Activated T-helper 17 cell treated with anti-CD3 and anti-CD28 coated beads, Interleukin-2, amount 50 U/mL, for 72 hours (primary cell): ENCODE measurements at regions not wholly inside any gene's neighbourhood (a gene's known extent, or its start where the extent isn't known, plus 50 kb on each side); places are given as distances from the start of the nearest gene placed in this dataset.
"Not testable (repeated sequence)": the region's sequence is repeated elsewhere in the genome, so short reads cannot be mapped to it uniquely, and the experiment has no call there.

Experiments
- ATAC-seq: fragments of 150-1000 bp; cut with Tn5 transposase; replicated peaks from 2 replicates; pipeline ENCODE4 v1.10.0; 2021; ENCODE audit warnings: mild to moderate bottlenecking, moderate library complexity
- H3K27ac Mint-ChIP-seq: one replicate; pipeline ENCODE4 v1.8.0; 2022; ENCODE audit warnings: mixed read lengths
- H3K27me3 Mint-ChIP-seq: one replicate; pipeline ENCODE4 v1.8.0; 2022; ENCODE audit warnings: mixed read lengths
- H3K36me3 Mint-ChIP-seq: one replicate; pipeline ENCODE4 v1.8.0; 2022; ENCODE audit warnings: low read depth, mild to moderate bottlenecking, mixed read lengths
- H3K4me1 Mint-ChIP-seq: one replicate; pipeline ENCODE4 v1.8.0; 2022; ENCODE audit warnings: mixed read lengths
- H3K4me3 Mint-ChIP-seq: one replicate; pipeline ENCODE4 v1.8.0; 2022; ENCODE audit warnings: mild to moderate bottlenecking, mixed read lengths
- H3K9me3 Mint-ChIP-seq: one replicate; pipeline ENCODE4 v1.8.0; 2022; ENCODE audit warnings: mixed read lengths

DNA sequence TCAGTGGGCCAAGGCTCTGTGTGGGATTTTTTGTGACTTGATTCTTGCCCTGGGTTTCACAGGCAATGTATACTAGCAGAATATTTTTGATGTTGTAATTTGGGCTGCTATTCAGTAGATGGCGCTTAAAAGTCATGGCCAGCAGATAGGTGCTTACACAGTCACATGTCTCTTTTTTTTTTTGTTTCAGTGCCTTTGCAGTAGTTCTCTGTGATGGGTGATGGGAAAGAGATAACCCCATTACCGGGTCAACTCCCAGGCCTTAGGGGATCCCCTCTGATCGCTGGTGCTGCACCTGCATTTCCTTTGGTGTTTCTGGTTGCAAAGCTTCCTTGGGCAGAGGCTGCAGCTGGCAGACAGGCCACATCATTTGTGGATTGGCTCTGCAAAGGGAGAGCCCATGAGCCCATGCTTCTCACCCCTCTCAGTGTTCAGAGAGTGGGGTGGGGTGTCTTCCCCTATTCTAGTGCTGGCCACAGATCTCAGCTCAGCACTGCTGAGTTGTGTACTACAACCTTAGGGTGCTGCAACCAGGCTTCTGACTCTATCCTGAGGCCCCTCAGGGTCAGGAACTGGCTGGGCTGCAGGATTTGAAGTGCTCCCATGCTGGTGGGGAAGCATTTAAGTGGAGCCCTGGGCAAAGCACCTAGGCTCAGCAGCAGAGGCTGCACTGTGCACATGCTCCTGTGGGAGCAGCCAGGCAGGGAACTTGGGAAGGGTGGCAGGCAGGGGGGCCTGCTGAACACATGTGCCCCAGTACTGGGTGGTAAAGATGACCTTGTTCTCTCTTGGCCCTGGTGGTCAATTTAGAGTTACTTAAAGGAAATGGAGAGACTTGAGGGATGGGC, 219.8 kb upstream of the SPHKAP start:
- Mint-ChIP-seq H3K9me3 (peaks cover 10% of the 10 kb centered on the region), H3K4me1 (no peaks in the 10 kb centered on the region)

DNA sequence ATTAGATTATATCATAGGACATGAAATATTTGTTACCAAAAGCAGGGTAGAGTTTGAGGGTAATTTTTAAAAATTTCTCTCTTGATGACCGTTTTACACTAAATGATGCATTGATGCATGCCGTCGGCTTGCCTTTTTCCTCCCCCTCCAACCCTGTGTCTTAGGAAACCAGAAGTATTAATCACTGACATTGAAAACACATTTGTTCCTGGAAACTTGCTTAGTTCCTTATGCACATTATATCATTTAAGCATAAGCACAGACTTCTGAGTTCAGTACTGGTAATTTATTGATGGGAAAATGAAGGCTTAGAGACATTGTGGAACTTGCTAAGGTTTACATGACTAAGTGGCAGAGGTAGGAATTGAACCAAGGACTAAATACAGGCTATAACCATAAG, 206.3 kb upstream of the SPHKAP start:
- Mint-ChIP-seq H3K27me3 (no peaks in the 10 kb centered on the region), H3K4me1 (no peaks in the 10 kb centered on the region), H3K27ac (no peak overlapping the region), H3K36me3 (no peaks in the 10 kb centered on the region), H3K9me3 (peaks cover 8% of the 10 kb centered on the region), H3K4me3 (no peak overlapping the region)
- no peak for ATAC-seq

More for the DNA sequence above, 219.8 kb upstream of the SPHKAP start:
- ATAC-seq: no peak
- no peak overlapping the region for H3K4me3 Mint-ChIP-seq
- no peaks in the 10 kb centered on the region for H3K27me3 Mint-ChIP-seq
- no peaks in the 10 kb centered on the region for H3K36me3 Mint-ChIP-seq
- H3K27ac Mint-ChIP-seq: no peak overlapping the region

DNA sequence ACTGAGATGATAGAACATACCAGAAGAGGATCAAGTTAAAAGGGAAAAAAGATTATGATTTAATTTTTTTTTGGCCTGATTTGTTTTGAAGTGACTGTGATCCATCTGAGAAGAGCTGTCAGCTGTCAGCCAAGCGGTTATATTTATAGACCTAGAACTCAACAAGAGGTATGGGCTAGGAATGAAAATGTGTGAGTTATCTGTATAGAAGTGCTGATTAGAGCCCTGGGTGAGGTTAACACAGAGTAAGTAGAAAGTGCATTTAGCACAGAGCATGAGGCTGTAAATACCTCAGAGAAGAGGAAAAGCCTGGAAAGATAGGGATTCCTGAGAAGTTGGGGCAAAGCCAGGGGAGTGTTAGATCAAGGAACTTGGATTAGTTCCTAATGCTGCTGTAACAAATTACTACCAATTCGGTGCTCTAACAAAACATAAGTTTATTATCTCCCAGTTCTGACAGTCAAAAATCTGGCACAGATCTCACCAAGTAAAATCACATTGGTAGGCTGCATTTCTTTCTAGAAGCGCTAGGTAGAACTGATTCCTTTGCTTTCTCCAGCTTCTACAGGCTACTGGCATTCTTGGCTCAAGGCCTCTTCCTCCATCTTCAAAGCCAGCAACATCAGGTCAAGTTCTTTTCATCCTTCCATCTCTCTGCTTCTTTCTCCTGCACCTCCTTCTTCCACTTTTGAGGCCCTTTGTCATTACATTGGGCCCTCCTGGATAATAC, 197.4 kb upstream of the SPHKAP start:
- H3K27ac Mint-ChIP-seq: no peak overlapping the region
- no peak for ATAC-seq
- no peaks in the 10 kb centered on the region for H3K9me3 Mint-ChIP-seq
- H3K4me1 Mint-ChIP-seq: no peaks in the 10 kb centered on the region
- no peaks in the 10 kb centered on the region for H3K36me3 Mint-ChIP-seq
- no peaks in the 10 kb centered on the region for H3K27me3 Mint-ChIP-seq
- H3K4me3 Mint-ChIP-seq: no peak overlapping the region

DNA sequence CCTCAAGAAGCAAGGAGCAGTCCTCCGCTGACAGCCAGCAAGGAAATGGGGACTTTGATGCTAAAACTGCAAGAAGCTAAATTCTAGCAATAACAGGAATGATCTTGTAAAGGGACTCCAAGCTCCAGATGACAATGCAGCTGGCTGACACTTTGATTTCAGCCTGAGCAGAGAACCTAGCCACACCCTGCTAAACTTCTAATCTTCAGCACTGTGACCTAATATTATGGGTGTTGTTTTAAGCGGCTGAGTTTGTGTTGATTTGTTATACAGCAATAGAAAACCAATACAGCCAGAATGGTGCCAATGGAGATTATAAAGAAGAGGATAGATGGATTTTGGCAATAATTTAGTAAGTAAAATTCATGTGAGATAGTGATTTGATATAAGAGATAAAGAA, 196.7 kb upstream of the SPHKAP start:
- Mint-ChIP-seq H3K4me3 (no peak overlapping the region), H3K9me3 (no peaks in the 10 kb centered on the region), H3K4me1 (no peaks in the 10 kb centered on the region), H3K36me3 (no peaks in the 10 kb centered on the region), H3K27ac (no peak overlapping the region), H3K27me3 (no peaks in the 10 kb centered on the region)
- no peak for ATAC-seq

DNA sequence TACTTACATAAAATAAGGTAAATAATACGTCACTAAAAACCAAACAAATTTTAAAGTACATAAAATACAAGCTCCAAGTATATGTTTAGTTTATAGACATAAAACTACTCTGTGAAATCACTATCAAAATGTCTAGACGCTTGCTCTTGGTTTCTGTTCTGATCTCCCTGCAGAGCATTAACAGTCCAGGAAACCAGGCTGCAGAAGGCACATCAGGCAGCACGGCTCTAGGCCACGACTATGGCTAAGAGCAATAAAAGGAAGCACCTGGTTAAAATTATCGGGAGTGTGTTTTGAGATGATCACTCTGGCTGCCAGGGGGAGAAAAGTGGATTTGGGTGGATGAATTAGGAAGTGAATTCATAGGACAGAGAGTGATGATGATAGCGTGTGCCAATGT, 196.0 kb upstream of the SPHKAP start:
- ATAC-seq: no peak
- H3K27me3 Mint-ChIP-seq: no peaks in the 10 kb centered on the region
- no peak overlapping the region for H3K4me3 Mint-ChIP-seq
- H3K4me1 Mint-ChIP-seq: no peaks in the 10 kb centered on the region
- H3K27ac Mint-ChIP-seq: no peak overlapping the region
- no peaks in the 10 kb centered on the region for H3K9me3 Mint-ChIP-seq
- H3K36me3 Mint-ChIP-seq: no peaks in the 10 kb centered on the region

DNA sequence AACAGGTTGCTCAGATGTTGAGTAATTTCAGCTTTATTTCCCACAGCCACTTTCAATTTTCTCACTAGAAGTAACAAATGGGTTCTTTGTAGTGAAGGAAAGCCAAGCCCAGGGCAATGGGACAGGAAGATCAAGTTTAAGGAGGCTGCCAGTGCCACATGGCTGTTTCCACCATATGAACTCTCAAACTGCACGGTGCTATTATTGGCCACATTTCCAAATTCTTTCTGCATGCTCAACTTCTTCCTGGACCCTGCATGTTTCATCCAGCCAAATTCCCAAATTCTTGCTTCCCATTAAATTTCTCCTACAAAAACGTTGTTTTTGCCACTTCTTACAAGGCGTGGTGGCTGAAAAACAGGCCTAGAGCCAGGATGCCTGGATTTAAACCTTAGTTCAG, 193.3 kb upstream of the SPHKAP start:
- no peak for ATAC-seq
- peaks cover 4% of the 10 kb centered on the region for H3K9me3 Mint-ChIP-seq
- H3K27ac Mint-ChIP-seq: no peak overlapping the region
- H3K27me3 Mint-ChIP-seq: no peaks in the 10 kb centered on the region
- no peak overlapping the region for H3K4me3 Mint-ChIP-seq
- no peaks in the 10 kb centered on the region for H3K4me1 Mint-ChIP-seq
- H3K36me3 Mint-ChIP-seq: no peaks in the 10 kb centered on the region

DNA sequence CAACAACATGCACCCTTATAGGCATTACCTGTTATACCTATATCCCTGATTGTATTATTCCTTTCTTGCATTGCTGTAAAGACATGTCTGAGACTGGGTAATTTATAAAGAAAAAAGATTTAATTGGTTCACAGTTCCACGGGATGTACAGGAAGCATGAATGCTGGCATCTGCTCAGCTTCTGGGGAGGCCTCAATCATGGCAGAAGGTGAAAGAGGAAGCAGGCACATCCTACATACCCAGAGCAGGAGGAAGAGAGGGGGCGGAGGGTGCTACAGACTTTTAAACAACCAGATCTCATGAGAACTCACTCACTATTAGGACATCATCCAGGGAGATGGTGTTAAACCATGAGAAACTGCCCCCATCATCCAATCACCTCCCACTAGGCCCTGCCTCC, 191.7 kb upstream of the SPHKAP start:
- no peaks in the 10 kb centered on the region for H3K36me3 Mint-ChIP-seq
- no peak overlapping the region for H3K4me3 Mint-ChIP-seq
- H3K9me3 Mint-ChIP-seq: peaks cover 4% of the 10 kb centered on the region
- no peak overlapping the region for H3K27ac Mint-ChIP-seq
- H3K4me1 Mint-ChIP-seq: no peaks in the 10 kb centered on the region
- no peaks in the 10 kb centered on the region for H3K27me3 Mint-ChIP-seq
- ATAC-seq: no peak

DNA sequence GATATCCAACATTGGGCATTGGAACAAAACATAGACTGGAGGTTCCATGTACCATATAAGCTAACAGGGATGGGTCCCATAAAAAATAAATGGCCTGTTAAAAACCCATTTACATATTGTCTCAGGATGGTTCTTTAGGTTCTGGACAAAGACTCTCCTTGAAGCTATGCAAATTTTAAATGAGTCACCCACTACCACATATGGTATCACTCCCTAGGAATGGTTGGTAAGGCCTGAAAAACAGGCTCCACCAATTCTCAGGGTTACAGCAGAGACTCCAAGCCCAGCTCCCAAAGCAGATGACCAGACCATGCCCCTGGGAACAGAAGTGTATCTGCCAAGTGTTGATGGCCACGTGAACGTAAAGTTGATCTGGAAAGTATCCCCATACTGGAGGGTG, 190.7 kb upstream of the SPHKAP start:
- Mint-ChIP-seq H3K4me1 (no peaks in the 10 kb centered on the region), H3K36me3 (no peaks in the 10 kb centered on the region), H3K27me3 (no peaks in the 10 kb centered on the region), H3K27ac (no peak overlapping the region), H3K4me3 (no peak overlapping the region), H3K9me3 (peaks cover 4% of the 10 kb centered on the region)
- no peak for ATAC-seq

DNA sequence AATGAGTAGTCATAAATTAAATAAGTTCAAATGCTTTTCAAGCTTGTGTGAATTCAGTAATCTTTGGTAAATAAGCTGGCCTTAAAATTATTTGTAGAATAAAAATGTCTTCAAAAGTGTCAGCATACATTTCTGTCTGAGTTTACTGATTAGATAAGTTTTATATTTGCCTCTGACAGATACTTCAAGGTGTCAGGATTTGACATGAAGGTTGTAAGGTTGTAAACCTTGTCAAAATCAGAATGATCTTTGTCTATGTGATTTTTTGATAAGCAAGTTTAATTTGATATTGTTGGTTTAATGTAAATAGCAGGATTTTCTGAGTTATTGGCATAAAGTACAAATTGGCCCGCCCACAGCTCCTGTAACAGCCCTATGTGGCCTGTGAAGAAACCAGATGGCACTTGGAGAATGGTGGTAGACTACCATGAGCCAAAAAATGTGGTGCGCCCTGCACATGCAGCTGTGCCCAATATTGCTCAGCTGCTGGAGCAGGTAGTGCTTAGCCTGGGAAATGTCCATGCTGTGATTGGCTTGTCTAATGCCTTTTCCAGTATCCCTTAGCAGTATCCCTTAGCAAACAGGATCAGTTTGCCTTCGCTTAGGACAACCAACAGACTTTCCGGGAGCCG, 188.0 kb upstream of the SPHKAP start:
- Mint-ChIP-seq H3K9me3 (peaks cover 4% of the 10 kb centered on the region), H3K27ac (no peak overlapping the region), H3K27me3 (no peaks in the 10 kb centered on the region), H3K4me1 (no peaks in the 10 kb centered on the region), H3K4me3 (no peak overlapping the region), H3K36me3 (no peaks in the 10 kb centered on the region)
- ATAC-seq: no peak

DNA sequence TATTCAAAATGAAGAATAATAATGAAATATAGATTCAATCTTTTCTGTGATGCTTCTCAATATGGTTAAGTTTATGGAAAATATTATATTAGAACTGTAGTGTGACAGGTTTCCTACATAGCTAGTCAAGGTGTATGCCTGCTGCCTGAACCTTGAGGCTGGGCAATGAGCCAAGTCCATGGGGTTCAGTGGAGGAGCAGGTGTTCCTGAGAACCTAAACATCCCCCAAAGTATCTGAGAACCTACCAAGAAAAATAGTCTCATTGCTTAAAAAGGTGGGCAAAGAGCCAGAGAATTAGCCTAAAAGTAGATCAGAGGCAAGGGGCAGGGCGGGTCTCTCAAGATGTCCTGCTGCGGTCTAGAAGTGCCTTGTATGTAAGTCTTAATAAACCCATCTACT, 185.9 kb upstream of the SPHKAP start:
- no peaks in the 10 kb centered on the region for H3K4me1 Mint-ChIP-seq
- H3K9me3 Mint-ChIP-seq: peaks cover 4% of the 10 kb centered on the region
- H3K27me3 Mint-ChIP-seq: no peaks in the 10 kb centered on the region
- H3K27ac Mint-ChIP-seq: no peak overlapping the region
- H3K36me3 Mint-ChIP-seq: no peaks in the 10 kb centered on the region
- H3K4me3 Mint-ChIP-seq: no peak overlapping the region
- no peak for ATAC-seq

DNA sequence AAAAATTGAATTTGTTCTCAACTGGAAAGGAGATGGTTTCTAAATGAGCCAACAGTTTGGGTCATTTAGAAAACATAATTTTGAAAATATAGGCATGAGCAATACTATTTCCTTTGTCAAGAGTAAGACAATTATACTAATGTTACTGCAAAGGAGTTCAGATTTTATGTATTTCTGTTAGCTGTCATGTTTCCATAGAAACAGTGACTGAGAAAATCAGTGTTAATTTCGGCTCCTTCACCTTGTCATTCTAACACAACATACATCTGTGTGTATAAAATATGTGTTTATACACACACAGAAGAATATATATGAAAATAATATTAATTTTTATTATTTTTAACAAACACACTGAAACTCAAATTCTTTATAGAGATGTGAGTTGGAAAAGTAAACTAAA, 178.0 kb upstream of the SPHKAP start:
- Mint-ChIP-seq H3K4me1 (no peaks in the 10 kb centered on the region), H3K27me3 (no peaks in the 10 kb centered on the region), H3K9me3 (no peaks in the 10 kb centered on the region), H3K27ac (no peak overlapping the region), H3K36me3 (no peaks in the 10 kb centered on the region), H3K4me3 (no peak overlapping the region)
- ATAC-seq: no peak

DNA sequence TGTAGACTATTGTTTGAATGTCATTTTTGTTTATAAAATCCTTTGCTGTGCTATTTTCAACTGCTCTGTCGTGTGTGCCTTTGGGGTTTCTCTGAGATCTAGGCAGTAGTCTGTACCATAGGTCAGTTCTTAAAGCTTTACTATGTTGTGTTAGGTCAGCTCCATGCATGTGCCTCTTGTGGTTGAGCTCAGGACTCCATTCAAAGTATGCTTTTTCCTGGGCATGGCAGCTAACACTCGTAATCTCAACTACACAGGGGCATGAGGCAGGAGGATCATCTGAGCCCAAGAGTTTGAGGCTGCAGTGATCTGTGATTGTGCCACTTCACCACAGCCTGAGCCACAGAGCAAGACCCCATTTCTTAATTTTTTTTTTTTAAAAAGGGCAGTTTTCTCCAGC, 174.4 kb upstream of the SPHKAP start:
- Mint-ChIP-seq H3K27me3 (no peaks in the 10 kb centered on the region), H3K9me3 (no peaks in the 10 kb centered on the region)

DNA sequence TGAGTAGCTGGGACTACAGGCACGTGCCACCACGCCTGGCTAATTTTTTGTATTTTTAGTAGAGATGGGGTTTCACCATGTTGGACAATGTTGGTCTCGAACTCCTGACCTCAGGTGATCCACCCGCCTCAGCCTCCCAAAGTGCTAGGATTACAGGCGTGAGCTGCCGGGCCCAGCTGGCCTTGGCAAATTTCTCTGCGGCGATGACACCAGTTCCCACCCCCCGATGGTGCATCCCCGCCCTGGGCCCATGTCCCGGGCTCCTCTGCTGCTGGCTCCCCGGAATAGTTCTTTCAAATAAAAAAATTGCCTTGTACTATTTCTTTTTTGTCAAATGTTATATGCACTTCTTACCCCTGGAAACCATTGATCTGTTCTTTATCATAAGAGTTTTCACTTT, 171.5 kb upstream of the SPHKAP start:
- H3K27ac Mint-ChIP-seq, H3K4me1 Mint-ChIP-seq: not testable (repeated sequence)

More for the DNA sequence above, 174.4 kb upstream of the SPHKAP start:
- Mint-ChIP-seq H3K27ac (no peak overlapping the region), H3K4me3 (no peak overlapping the region), H3K36me3 (no peaks in the 10 kb centered on the region), H3K4me1 (no peaks in the 10 kb centered on the region)
- no peak for ATAC-seq

DNA sequence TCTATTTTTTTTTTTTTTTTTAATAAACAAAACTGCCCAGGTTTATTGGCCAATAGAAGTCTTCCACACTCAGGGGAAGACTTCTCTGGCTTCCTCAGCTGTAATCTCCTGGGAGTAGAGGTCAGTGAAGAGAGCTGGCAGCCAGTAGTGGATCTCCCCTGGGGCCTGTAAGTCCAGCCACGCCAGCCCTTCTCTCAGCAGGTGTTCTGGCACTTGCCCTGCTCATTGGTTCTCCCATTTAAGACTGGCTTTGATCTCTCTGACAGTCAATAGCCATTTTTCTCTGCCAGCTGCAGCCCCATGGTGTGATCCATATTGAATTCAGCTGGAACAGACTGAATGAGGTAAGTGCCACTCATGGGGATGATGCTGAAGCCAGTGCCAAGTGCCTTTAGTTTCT, 170.6 kb upstream of the SPHKAP start:
- Mint-ChIP-seq H3K36me3 (no peaks in the 10 kb centered on the region), H3K4me3 (no peak overlapping the region), H3K4me1 (no peaks in the 10 kb centered on the region), H3K9me3 (no peaks in the 10 kb centered on the region), H3K27me3 (no peaks in the 10 kb centered on the region), H3K27ac (no peak overlapping the region)
- no peak for ATAC-seq

More for the DNA sequence above, 171.5 kb upstream of the SPHKAP start:
- not testable (repeated sequence) for H3K36me3 Mint-ChIP-seq, H3K9me3 Mint-ChIP-seq, H3K4me3 Mint-ChIP-seq, H3K27me3 Mint-ChIP-seq, ATAC-seq

DNA sequence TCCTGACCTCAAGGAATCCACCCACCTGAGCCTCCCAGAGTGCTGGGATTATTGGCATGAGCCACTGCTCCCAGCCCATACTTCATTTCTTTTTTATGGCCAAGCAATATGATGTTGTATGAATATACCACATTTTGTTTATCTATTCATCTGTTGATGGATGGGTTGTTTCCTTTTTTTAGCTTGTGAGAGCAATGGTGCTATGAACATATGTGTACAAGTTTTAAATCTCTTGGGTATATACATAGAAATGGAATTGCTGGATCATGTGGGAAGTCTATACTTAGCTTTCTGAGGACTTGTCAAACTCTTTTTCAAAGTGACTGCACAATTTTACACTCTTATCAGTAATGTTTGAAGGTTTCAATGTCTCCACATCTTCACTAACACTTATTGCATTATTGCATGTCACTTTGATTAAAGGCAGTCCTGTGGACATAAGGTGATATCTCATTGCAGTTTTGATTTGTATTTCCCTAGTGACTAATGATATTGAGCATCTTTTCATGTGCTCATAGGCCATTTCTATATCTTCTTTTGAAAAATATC, 167.1 kb upstream of the SPHKAP start:
- no peak for ATAC-seq
- H3K9me3 Mint-ChIP-seq: peaks cover 4% of the 10 kb centered on the region
- H3K4me1 Mint-ChIP-seq: no peaks in the 10 kb centered on the region
- H3K27me3 Mint-ChIP-seq: no peaks in the 10 kb centered on the region
- H3K27ac Mint-ChIP-seq: no peak overlapping the region
- H3K36me3 Mint-ChIP-seq: no peaks in the 10 kb centered on the region
- no peak overlapping the region for H3K4me3 Mint-ChIP-seq
